MM.1S (cell line): ENCODE measurements at regions not wholly inside any gene's neighbourhood (a gene's known extent, or its start where the extent isn't known, plus 50 kb on each side); places are given as distances from the start of the nearest gene placed in this dataset.
A peak's percentile ranks its signal among the peaks of the same experiment; 100 is the strongest.

Experiments used
- DNase-seq: peaks from one replicate; pipeline ENCODE4 v3.0.0-alpha.2; 2015
- H2AFZ ChIP-seq: fragments of 300-600 bp; sonication (generic); 2 replicates; pipeline ENCODE4 v1.6.0; 2016; ENCODE audit warnings: antibody characterized with exemption, low read length
- H3F3A ChIP-seq: fragments of 300-600 bp; sonication (generic); 2 replicates; pipeline ENCODE4 v1.6.1; 2016; ENCODE audit warnings: mild to moderate bottlenecking, antibody characterized with exemption, low read length, moderate library complexity, mixed read lengths; ENCODE audit not compliant: insufficient read depth
- H3K27ac ChIP-seq: fragments of 300-600 bp; sonication (generic); 2 replicates; pipeline ENCODE4 v1.5.1; 2016; ENCODE audit warnings: mild to moderate bottlenecking, low read length
- H3K27me3 ChIP-seq: fragments of 300-600 bp; sonication (generic); replicated peaks from 2 replicates; pipeline ENCODE4 v1.6.0; 2016; ENCODE audit warnings: low read length; ENCODE audit not compliant: insufficient read depth
- H3K36me3 ChIP-seq: fragments of 300-600 bp; sonication (generic); replicated peaks from 2 replicates; pipeline ENCODE4 v1.6.1; 2016; ENCODE audit warnings: mild to moderate bottlenecking, low read length, mixed read lengths; ENCODE audit not compliant: insufficient read depth
- H3K4me1 ChIP-seq: fragments of 300-600 bp; sonication (generic); 2 replicates; pipeline ENCODE4 v1.6.1; 2016; ENCODE audit warnings: low read length, mixed read lengths
- H3K4me2 ChIP-seq: fragments of 300-600 bp; sonication (generic); 2 replicates; pipeline ENCODE4 v1.6.0; 2016; ENCODE audit warnings: low read depth, low read length
- H3K4me3 ChIP-seq: fragments of 300-600 bp; sonication (generic); 2 replicates; pipeline ENCODE4 v1.5.1; 2016; ENCODE audit warnings: low read length, mixed read lengths
- H3K79me2 ChIP-seq: fragments of 300-600 bp; sonication (generic); 2 replicates; pipeline ENCODE4 v1.6.1; 2016; ENCODE audit warnings: mixed run types, low read length, mixed read lengths
- H3K9ac ChIP-seq: fragments of 300-600 bp; sonication (generic); 2 replicates; pipeline ENCODE4 v1.6.1; 2016; ENCODE audit warnings: low read length, mixed read lengths
- H3K9me2 ChIP-seq: fragments of 300-600 bp; sonication (generic); replicated peaks from 2 replicates; pipeline ENCODE4 v1.6.1; 2016; ENCODE audit warnings: mild to moderate bottlenecking, low read length, mixed read lengths; ENCODE audit not compliant: insufficient read depth
- H3K9me3 ChIP-seq: fragments of 300-600 bp; sonication (generic); replicated peaks from 2 replicates; pipeline ENCODE4 v1.6.1; 2016; ENCODE audit warnings: mild to moderate bottlenecking, low read length, mixed read lengths; ENCODE audit not compliant: insufficient read depth
- H4K20me1 ChIP-seq: fragments of 300-600 bp; sonication (generic); 2 replicates; pipeline ENCODE4 v1.6.1; 2016; ENCODE audit warnings: mild to moderate bottlenecking, low read length, moderate library complexity, mixed read lengths; ENCODE audit not compliant: insufficient read depth
- CTCF ChIP-seq: fragments of 300-600 bp; sonication (generic); IDR thresholded peaks from 2 replicates; pipeline ENCODE4 v1.5.1; 2016; ENCODE audit warnings: antibody characterized with exemption, low read length, mixed read lengths
- EZH2 ChIP-seq: fragments of 300-600 bp; sonication (generic); optimal IDR thresholded peaks from 2 replicates; pipeline ENCODE3; 2017; ENCODE audit warnings: low read depth, mild to moderate bottlenecking, antibody characterized with exemption, low read length, mixed read lengths
- EZH2phosphoT487 ChIP-seq: fragments of 300-600 bp; sonication (generic); IDR thresholded peaks from 2 replicates; pipeline ENCODE4 v1.6.1; 2018; ENCODE audit warnings: antibody characterized with exemption, low read length

GRCh38 chr1:90262791-90263190 is 267.9 kb downstream of the ZNF326 start:
- H3K4me2 ChIP-seq: 0 out of 2 replicates have a peak overlapping the region, but pooled peaks have one; percentile 10
- H3F3A ChIP-seq: no peaks in the 10 kb centered on the region
- no peaks in the 10 kb centered on the region for H3K79me2 ChIP-seq
- no peak overlapping the region for H3K27ac ChIP-seq
- H3K9me2 ChIP-seq: no peaks in the 10 kb centered on the region
- no peaks in the 10 kb centered on the region for H3K9me3 ChIP-seq
- H4K20me1 ChIP-seq: no peaks in the 10 kb centered on the region
- no peaks in the 10 kb centered on the region for H3K36me3 ChIP-seq
- peaks cover 12% of the 10 kb centered on the region for H3K4me1 ChIP-seq
- H3K4me3 ChIP-seq: no peak overlapping the region
- H2AFZ ChIP-seq: 0 out of 2 replicates have a peak overlapping the region, but pooled peaks have one; percentile 20
- no peaks in the 10 kb centered on the region for H3K27me3 ChIP-seq
- TF ChIP-seq EZH2: no peak
- no peak for TF ChIP-seq EZH2phosphoT487
- TF ChIP-seq CTCF: no peak
- DNase-seq: no peak
- H3K9ac ChIP-seq: no peak overlapping the region

GRCh38 chr1:90262286-90262685 is 267.4 kb downstream of the ZNF326 start:
- no peak for DNase-seq
- H3K4me1 ChIP-seq: peaks cover 12% of the 10 kb centered on the region
- H3F3A ChIP-seq: no peaks in the 10 kb centered on the region
- no peak overlapping the region for H3K4me3 ChIP-seq
- H2AFZ ChIP-seq: 0 out of 2 replicates have a peak overlapping the region, but pooled peaks have one; percentile 20
- H4K20me1 ChIP-seq: no peaks in the 10 kb centered on the region
- no peak overlapping the region for H3K9ac ChIP-seq
- TF ChIP-seq CTCF (no peak), EZH2phosphoT487 (no peak), EZH2 (no peak)
- H3K36me3 ChIP-seq: no peaks in the 10 kb centered on the region
- no peaks in the 10 kb centered on the region for H3K9me3 ChIP-seq
- H3K27ac ChIP-seq: no peak overlapping the region
- no peak overlapping the region for H3K4me2 ChIP-seq
- H3K27me3 ChIP-seq: no peaks in the 10 kb centered on the region
- no peaks in the 10 kb centered on the region for H3K79me2 ChIP-seq
- no peaks in the 10 kb centered on the region for H3K9me2 ChIP-seq

- Histone ChIP-seq H3F3A (no peaks in the 10 kb centered on the region), H3K4me1 (no peaks in the 10 kb centered on the region), H3K9ac (no peak overlapping the region), H4K20me1 (no peaks in the 10 kb centered on the region), H3K4me2 (no peak overlapping the region), H3K79me2 (no peaks in the 10 kb centered on the region), H3K27me3 (no peaks in the 10 kb centered on the region), H3K9me3 (no peaks in the 10 kb centered on the region), H3K4me3 (no peak overlapping the region), H2AFZ (no peak overlapping the region), H3K36me3 (no peaks in the 10 kb centered on the region), H3K27ac (no peak overlapping the region), H3K9me2 (no peaks in the 10 kb centered on the region)
- TF ChIP-seq EZH2phosphoT487: no peak
- TF ChIP-seq CTCF: no peak
- no peak for TF ChIP-seq EZH2
- DNase-seq: no peak
These were observed 251.2 kb downstream of the ZNF326 start for GRCh38 chr1:90246069-90246468.
